PC-3 (cell line): ENCODE measurements at regions not wholly inside any gene's neighbourhood (a gene's known extent, or its start where the extent isn't known, plus 50 kb on each side); places are given as distances from the start of the nearest gene placed in this dataset.

ENCODE experiments used
- ATAC-seq: fragments of 200-7000 bp; cut with Tn5 transposase; 2 replicates; pipeline ENCODE4 v1.9.1; 2020; ENCODE audit warnings: mild to moderate bottlenecking, moderate library complexity
- BruUV-seq: library from RNA; stranded (reverse); fragments of 400-500 nt; replicated peaks from 2 replicates; lab custom pipeline; 2021; lab: Mats Ljungman, UMichigan
- CTCF ChIA-PET: fragments of 300-600 bp; sonication (Branson Sonifier 250); formaldehyde crosslinking; loops from one replicate; lab custom pipeline; 2022; ENCODE audit warnings: antibody characterized with exemption; lab: Charles Lee
- POLR2A ChIA-PET: fragments of 300-600 bp; sonication (Branson Sonifier 250); formaldehyde crosslinking; loops from one replicate; lab custom pipeline; 2022; ENCODE audit warnings: antibody characterized with exemption; ENCODE audit not compliant: unreplicated experiment; lab: Charles Lee
- DNase-seq: peaks from one replicate; pipeline ENCODE4 v3.0.0-alpha.2; 2015
- H2AFZ ChIP-seq: fragments of 300-600 bp; sonication (generic); 2 replicates; pipeline ENCODE4 v1.6.0; 2016; ENCODE audit warnings: antibody characterized with exemption, low read length
- H3F3A ChIP-seq: fragments of 300-600 bp; sonication (generic); one replicate; pipeline ENCODE4 v1.6.0; 2017; ENCODE audit warnings: antibody characterized with exemption, low read length, control low read depth, mild to moderate bottlenecking; ENCODE audit not compliant: unreplicated experiment
- H3K27ac ChIP-seq: fragments of 300-600 bp; sonication (generic); 2 replicates; pipeline ENCODE4 v1.5.1; 2016; ENCODE audit warnings: mild to moderate bottlenecking, low read length
- H3K27me3 ChIP-seq: fragments of 300-600 bp; sonication (generic); 2 replicates; pipeline ENCODE4 v1.6.1; 2016; ENCODE audit warnings: low read length, mixed read lengths
- H3K36me3 ChIP-seq: fragments of 300-600 bp; sonication (generic); 2 replicates; pipeline ENCODE4 v1.6.1; 2016; ENCODE audit warnings: low read depth, mixed run types, low read length, mixed read lengths
- H3K4me1 ChIP-seq: fragments of 300-600 bp; sonication (generic); 2 replicates; pipeline ENCODE4 v1.5.1; 2016; ENCODE audit warnings: low read length; ENCODE audit not compliant: insufficient read depth
- H3K4me2 ChIP-seq: fragments of 300-600 bp; sonication (generic); 2 replicates; pipeline ENCODE4 v1.6.0; 2016; ENCODE audit warnings: low read length
- H3K4me3 ChIP-seq: fragments of 300-600 bp; sonication (generic); 2 replicates; pipeline ENCODE4 v1.5.1; 2016; ENCODE audit warnings: mild to moderate bottlenecking, low read length, mixed read lengths
- H3K79me2 ChIP-seq: fragments of 300-600 bp; sonication (generic); 2 replicates; pipeline ENCODE4 v1.6.1; 2017; ENCODE audit warnings: low read length, mixed read lengths
- H3K9ac ChIP-seq: fragments of 300-600 bp; sonication (generic); 2 replicates; pipeline ENCODE4 v1.6.0; 2016; ENCODE audit warnings: mild to moderate bottlenecking, low read length
- H3K9me2 ChIP-seq: fragments of 300-600 bp; sonication (generic); replicated peaks from 2 replicates; pipeline ENCODE4 v1.6.1; 2016; ENCODE audit warnings: mixed run types, low read length, mixed read lengths
- H3K9me3 ChIP-seq: fragments of 300-600 bp; sonication (generic); 2 replicates; pipeline ENCODE4 v1.6.1; 2016; ENCODE audit warnings: low read length, mixed read lengths
- H4K20me1 ChIP-seq: fragments of 300-600 bp; sonication (generic); 2 replicates; pipeline ENCODE4 v1.6.1; 2016; ENCODE audit warnings: low read length, mixed read lengths
- EZH2 ChIP-seq: fragments of 300-600 bp; sonication (generic); IDR thresholded peaks from one replicate; pipeline ENCODE4 v1.6.1; 2017; ENCODE audit warnings: antibody characterized with exemption, mild to moderate bottlenecking, low read length; ENCODE audit not compliant: unreplicated experiment
- EZH2phosphoT487 ChIP-seq: fragments of 300-600 bp; sonication (generic); IDR thresholded peaks from 2 replicates; pipeline ENCODE4 v1.6.1; 2018; ENCODE audit warnings: mild to moderate bottlenecking, antibody characterized with exemption, low read length, borderline replicate concordance
- intact Hi-C: fragments of 100-400 bp; cut with micrococcal nuclease; formaldehyde crosslinking; loops from 2 replicates; pipeline ENCODE4 v1.9.0; 2023
- TF ChIP-seq, protein P1 (sequence below): fragments of 300-600 bp; sonication (generic); conservative IDR thresholded peaks from 2 replicates; pipeline ENCODE4 v1.5.1; 2017; ENCODE audit warnings: antibody characterized with exemption, low read depth, mild to moderate bottlenecking, low read length

DNA sequence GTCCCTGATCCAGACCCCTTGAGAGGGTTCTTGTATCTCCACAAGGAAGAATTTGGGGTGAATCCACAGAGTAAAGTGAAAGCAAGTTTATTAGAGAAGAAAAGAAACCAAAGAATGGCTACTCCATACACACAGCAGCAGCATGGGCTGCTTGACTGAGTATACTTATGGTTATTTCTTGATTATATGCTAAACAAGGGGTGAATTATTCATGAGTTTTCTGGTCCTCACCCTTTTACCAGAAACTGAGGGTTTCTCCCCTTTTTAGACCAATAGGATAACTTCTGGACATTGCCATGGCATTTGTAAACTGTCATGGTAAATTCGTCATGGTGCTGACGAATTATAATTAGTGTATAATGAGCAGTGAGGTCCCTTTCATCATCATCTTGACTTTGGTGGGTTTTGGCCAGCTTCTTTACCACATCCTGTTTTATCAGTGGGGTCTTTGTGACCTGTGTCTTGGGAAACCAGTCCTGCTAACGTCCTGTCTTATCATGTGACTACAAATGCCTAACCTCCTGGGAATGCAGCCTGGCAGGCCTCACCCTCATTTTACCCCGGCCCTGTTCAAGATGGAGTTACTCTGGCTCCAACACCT, 121.9 kb downstream of the SPTSSA start:
- no peaks in the 10 kb centered on the region for H3F3A ChIP-seq
- H3K4me3 ChIP-seq, result no peak overlapping the region
- H3K9me2 ChIP-seq, result no peaks in the 10 kb centered on the region
- no peak overlapping the region for H3K4me2 ChIP-seq
- H3K79me2 ChIP-seq, result no peaks in the 10 kb centered on the region
- DNase-seq (peak; percentile 16), ATAC-seq (no peak)
- no peaks in the 10 kb centered on the region for H3K36me3 ChIP-seq
- no peaks in the 10 kb centered on the region for H3K9me3 ChIP-seq
- ChIA-PET POLR2A (no interaction called here), CTCF (interaction anchor here (0.6 kb wide), 1 partner anchor 113 kb away, joined by 6 read pairs; no protein-coding TSS in a partner anchor)
- H4K20me1 ChIP-seq, result no peaks in the 10 kb centered on the region
- TF ChIP-seq EZH2 (no peak), EZH2phosphoT487 (no peak)
- TF ChIP-seq, protein P1, sequence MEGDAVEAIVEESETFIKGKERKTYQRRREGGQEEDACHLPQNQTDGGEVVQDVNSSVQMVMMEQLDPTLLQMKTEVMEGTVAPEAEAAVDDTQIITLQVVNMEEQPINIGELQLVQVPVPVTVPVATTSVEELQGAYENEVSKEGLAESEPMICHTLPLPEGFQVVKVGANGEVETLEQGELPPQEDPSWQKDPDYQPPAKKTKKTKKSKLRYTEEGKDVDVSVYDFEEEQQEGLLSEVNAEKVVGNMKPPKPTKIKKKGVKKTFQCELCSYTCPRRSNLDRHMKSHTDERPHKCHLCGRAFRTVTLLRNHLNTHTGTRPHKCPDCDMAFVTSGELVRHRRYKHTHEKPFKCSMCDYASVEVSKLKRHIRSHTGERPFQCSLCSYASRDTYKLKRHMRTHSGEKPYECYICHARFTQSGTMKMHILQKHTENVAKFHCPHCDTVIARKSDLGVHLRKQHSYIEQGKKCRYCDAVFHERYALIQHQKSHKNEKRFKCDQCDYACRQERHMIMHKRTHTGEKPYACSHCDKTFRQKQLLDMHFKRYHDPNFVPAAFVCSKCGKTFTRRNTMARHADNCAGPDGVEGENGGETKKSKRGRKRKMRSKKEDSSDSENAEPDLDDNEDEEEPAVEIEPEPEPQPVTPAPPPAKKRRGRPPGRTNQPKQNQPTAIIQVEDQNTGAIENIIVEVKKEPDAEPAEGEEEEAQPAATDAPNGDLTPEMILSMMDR, result no peak
- no peak overlapping the region for H3K9ac ChIP-seq
- H3K4me1 ChIP-seq, result peaks cover 6% of the 10 kb centered on the region; the same call in 1 of the 2 replicates
- H3K27me3 ChIP-seq, result no peaks in the 10 kb centered on the region
- 0 out of 2 replicates have a peak overlapping the region, but pooled peaks have one; percentile 37 for H2AFZ ChIP-seq
- intact Hi-C loops, result no loop called here
- H3K27ac ChIP-seq, result no peak overlapping the region
- BruUV-seq, result no TSS peak

DNA sequence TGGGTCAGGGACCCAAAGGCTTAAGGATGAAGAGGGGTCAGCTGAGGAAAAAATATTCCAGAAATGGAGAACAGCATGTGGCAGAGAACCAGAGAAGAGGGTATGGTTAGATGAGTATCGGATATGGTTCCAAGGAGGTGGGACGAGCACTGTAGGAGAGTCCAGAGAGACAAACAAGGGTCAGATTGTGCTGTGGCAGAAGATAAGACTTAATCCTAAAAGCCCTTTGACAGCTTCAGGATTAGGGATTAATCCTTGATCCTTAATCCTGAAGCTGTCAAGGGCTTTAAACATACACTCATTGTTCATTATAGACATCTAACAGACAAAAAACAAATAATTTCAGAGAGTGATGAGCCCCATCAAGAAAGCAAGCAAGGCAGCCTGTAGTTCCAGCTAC, 124.0 kb downstream of the SPTSSA start:
- TF ChIP-seq, protein P1, result no peak
- TF ChIP-seq EZH2phosphoT487 (no peak), EZH2 (no peak)
- no peak overlapping the region for H2AFZ ChIP-seq
- ChIA-PET POLR2A (no interaction called here), CTCF (no interaction called here)
- no peaks in the 10 kb centered on the region for H4K20me1 ChIP-seq
- H3K4me3 ChIP-seq, result no peak overlapping the region
- H3K27ac ChIP-seq, result no peak overlapping the region
- peaks cover 6% of the 10 kb centered on the region; the same call in 1 of the 2 replicates for H3K4me1 ChIP-seq
- no peaks in the 10 kb centered on the region for H3K79me2 ChIP-seq
- H3K36me3 ChIP-seq, result no peaks in the 10 kb centered on the region
- no peaks in the 10 kb centered on the region for H3K27me3 ChIP-seq
- H3K4me2 ChIP-seq, result no peak overlapping the region
- H3K9me2 ChIP-seq, result no peaks in the 10 kb centered on the region
- BruUV-seq, result no TSS peak
- intact Hi-C loops, result no loop called here
- ATAC-seq (no peak), DNase-seq (no peak)
- H3K9me3 ChIP-seq, result no peaks in the 10 kb centered on the region
- H3K9ac ChIP-seq, result no peak overlapping the region
- H3F3A ChIP-seq, result no peaks in the 10 kb centered on the region

DNA sequence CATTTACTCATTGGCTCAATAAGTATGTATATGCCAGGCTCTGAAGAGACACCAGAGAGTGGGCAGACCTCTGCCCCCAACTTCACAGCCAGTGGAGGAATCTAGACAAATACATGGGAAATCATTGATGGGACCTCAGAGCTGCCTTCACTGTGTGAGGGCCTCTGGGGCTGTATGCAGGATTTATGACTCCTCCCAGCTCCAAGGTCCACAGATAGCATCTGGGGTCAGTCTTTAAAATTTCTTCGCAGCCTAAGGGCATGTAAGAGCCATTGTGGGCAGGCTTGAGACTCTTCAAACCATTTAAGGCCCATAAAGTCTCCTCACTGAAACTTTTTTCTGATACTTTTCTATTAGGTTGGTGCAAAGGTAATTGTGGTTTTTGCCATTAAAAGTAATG, 125.5 kb downstream of the SPTSSA start:
- Histone ChIP-seq H3K9me3 (no peaks in the 10 kb centered on the region), H3F3A (no peaks in the 10 kb centered on the region), H3K79me2 (no peaks in the 10 kb centered on the region), H2AFZ (no peak overlapping the region), H4K20me1 (no peaks in the 10 kb centered on the region), H3K4me2 (no peak overlapping the region), H3K4me1 (peaks cover 20% of the 10 kb centered on the region), H3K27ac (no peak overlapping the region), H3K9me2 (no peaks in the 10 kb centered on the region), H3K4me3 (no peak overlapping the region), H3K36me3 (no peaks in the 10 kb centered on the region), H3K9ac (no peak overlapping the region), H3K27me3 (no peaks in the 10 kb centered on the region)
- BruUV-seq, result no TSS peak
- POLR2A ChIA-PET, result no interaction called here
- DNase-seq, result no peak
- intact Hi-C loops, result no loop called here
- CTCF ChIA-PET, result no interaction called here
- TF ChIP-seq EZH2 (no peak), EZH2phosphoT487 (no peak)
- TF ChIP-seq, protein P1, result no peak
- no peak for ATAC-seq
